ENCODE measurements at regions not wholly inside any gene's neighbourhood (a gene's known extent, or its start where the extent isn't known, plus 50 kb on each side); places are given as distances from the start of the nearest gene placed in this dataset.
"Not testable (repeated sequence)": the region's sequence is repeated elsewhere in the genome, so short reads cannot be mapped to it uniquely, and the experiment has no call there.

- intact Hi-C loops (cut with micrococcal nuclease): no loop called here
- DNase-seq (no peak), ATAC-seq (no peak)
Observed at GRCh38 chr4:29081234-29081955, 1638.8 kb upstream of the PCDH7 start.

GRCh38 chr4:29082684-29083083, 1637.5 kb upstream of the PCDH7 start:
- no peak for ATAC-seq
- intact Hi-C loops (cut with micrococcal nuclease): no loop called here
- DNase-seq: no peak

DNA sequence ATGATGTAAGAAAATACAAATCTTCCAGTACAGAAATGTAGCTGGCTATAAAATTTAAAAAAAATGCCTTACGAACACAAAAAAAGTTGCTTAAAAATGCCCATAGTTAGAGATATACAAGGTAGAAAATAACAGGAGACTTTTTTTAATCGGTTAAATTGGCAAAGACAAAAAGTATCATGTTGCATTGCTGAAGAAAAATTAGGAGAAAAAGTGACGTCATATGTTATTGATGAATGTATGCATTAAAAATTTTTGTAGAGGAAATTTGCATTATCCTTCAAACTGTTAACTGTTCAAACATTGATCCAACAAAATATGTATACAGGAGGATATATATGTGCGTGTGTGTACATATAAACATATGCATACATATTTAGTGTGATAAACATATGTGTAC, 1634.4 kb upstream of the PCDH7 start:
- intact Hi-C loops (cut with micrococcal nuclease): no loop called here
- DNase-seq: no peak
- no peak for ATAC-seq

GRCh38 chr4:29104694-29105093, 1615.5 kb upstream of the PCDH7 start:
- DNase-seq (no peak), ATAC-seq (no peak)
- intact Hi-C loops (cut with micrococcal nuclease): no loop called here

GRCh38 chr4:29113960-29114359, 1606.2 kb upstream of the PCDH7 start:
- no peak for DNase-seq
- no peak for ATAC-seq
- intact Hi-C loops (cut with micrococcal nuclease): no loop called here

GRCh38 chr4:29117231-29117722, 1602.9 kb upstream of the PCDH7 start:
- ATAC-seq; DNase-seq; intact Hi-C loops (cut with micrococcal nuclease): not testable (repeated sequence)

DNA sequence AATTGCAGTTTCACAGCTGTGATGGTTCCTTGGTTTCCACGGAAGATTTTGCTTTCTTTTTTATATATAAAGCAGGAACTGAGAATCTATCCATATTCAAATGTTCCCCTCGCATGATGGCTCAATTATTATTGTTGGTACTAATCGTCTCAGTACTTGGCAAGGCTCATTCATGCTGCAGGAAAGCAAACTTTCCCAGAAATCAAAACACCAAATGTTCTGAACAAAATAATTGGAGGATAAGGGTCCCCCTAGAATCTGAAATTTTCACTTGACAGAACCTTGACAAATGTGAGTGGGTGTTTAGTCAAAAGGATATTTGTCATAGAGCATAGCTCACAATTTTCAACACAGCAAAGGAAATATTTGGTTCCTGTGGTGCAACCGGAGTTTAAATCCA, 1598.6 kb upstream of the PCDH7 start:
- intact Hi-C loops (cut with micrococcal nuclease): no loop called here
- ATAC-seq: no peak
- no peak for DNase-seq

DNA sequence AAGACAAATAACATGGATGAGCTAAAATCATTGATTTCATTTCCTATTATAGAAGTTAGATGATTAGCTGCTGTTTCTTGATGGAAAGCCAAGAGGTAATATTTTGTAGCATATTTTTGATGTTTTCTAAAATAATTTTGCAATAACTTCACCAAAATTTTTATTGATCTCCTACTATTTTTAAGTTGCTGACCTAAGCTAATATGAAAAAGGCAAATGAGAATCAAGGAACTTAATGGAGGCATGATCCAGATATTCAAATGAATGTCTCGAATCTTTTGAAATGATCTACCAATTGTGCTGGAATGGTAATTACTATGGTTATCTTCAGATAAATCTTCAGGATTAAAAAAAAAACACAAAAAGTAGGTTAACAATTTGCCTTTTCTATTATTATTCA, 1591.4 kb upstream of the PCDH7 start:
- ATAC-seq (no peak), DNase-seq (no peak)
- intact Hi-C loops (cut with micrococcal nuclease): no loop called here

DNA sequence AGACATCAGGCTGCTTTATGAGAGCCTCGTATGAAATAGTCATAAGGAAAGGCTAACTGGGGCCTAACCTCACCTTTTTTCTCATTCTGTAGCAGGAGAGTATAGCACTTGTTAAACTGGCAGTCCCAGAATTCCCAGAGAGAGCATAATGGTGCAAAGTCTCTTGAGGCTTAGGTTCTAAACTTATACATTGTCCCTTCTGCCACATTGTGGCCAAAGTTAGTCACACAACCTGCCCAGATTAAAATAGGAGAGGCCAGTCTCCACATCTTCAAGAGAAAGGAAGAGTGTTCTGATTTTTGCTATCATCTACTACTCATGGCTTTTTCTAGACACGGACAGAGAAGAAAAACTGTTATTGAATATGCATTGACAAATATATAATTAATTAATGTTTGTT, 1588.9 kb upstream of the PCDH7 start:
- no peak for DNase-seq
- intact Hi-C loops (cut with micrococcal nuclease): no loop called here
- no peak for ATAC-seq

DNA sequence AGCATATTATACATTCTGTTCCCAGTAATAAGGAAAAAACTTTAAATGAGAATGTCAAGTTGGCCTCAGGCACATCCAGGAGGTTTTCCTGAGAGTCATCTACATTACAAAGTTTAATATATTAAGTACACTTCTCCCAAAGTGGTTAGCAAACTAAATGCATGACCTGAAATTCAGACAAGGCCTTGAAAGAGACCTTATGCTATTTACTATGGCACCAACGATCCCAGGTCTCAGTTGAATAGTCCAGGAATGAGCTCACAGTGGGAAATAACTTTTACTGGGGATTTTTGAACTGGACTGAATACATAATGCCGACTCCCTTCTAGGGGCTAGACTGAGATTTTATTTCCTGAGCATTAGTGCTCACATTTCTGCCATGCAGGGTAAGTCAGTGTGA, 1577.5 kb upstream of the PCDH7 start:
- no peak for ATAC-seq
- no peak for DNase-seq
- intact Hi-C loops (cut with micrococcal nuclease): no loop called here

- intact Hi-C loops (cut with micrococcal nuclease): no loop called here
- ATAC-seq (no peak), DNase-seq (no peak)
Observed at GRCh38 chr4:29151584-29151983, 1568.6 kb upstream of the PCDH7 start.

DNA sequence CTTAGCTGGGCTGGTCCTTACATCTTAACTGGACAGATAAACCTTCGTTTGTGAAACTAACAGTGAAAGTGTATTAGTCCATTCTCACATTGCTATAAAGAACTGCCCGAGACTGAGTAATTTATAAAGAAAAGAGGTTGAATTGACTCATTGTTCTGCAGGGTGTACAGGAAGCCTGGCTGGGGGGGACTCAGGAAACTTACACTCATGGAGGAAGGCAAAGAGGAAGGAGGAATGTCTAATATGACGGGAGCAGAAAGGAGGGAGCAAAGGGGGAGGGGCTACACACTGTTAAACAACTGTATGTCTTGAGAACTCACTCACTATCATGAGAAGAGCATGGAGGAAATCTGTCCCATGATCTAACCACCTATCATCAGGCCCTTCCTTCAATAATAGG, 1566.5 kb upstream of the PCDH7 start:
- intact Hi-C loops (cut with micrococcal nuclease): no loop called here

DNA sequence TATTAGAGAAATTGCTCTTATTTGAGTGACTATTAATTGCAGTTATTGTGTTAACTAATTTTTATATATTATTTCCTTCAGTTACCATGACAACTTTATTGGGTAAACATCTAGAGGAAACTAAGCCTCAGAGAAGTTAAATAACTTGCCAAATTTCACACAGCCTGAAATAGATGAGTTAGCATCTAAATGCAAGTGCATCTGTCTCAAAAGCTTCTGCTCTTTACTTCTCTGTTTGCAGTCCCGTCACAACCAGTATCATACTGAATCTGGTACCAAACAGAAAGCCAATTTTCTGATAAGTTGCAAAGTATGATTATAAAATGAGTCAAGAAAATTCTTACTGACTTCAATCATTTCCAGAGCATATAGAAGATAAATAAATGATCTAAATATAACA, 1544.9 kb upstream of the PCDH7 start:
- ATAC-seq (no peak), DNase-seq (no peak)
- intact Hi-C loops (cut with micrococcal nuclease): no loop called here

More for the DNA sequence above, 1566.5 kb upstream of the PCDH7 start:
- ATAC-seq (no peak), DNase-seq (no peak)

DNA sequence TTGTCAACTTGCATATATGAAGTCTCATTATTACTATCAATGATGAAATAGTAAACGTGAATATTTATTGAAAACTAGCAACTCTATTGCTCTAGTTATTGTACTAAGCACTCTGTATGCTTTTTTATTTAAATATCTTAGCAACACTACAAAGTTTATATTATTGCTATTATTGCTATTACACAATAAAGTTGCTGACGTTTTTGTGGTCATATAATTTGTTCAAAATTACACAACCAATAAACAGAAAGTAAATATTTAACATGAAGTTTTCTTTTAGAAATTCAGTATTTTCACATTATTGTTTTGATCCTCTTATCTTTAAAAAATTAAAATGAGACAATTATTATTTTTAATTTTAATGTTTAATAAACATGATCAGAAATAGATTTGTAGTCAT, 1521.1 kb upstream of the PCDH7 start:
- intact Hi-C loops (cut with micrococcal nuclease): no loop called here
- ATAC-seq (no peak), DNase-seq (no peak)

DNA sequence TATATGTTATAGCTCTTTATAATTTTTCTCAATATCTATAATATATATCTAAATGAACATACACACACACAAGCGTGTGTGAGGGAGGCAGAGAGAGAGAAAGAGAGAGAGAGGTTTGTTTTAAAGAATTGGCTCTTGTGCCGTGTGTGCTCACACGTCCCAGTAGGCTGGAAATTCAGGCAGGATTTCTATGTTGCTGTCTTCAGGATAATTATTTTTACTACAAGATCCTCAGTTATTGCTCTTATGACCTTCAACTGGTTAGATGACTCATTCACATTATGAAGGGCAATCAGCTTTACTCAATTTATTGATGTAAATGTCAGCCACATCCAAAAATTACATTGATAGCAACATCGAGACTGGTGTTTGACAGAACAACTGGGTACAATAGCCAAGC, 1520.7 kb upstream of the PCDH7 start:
- DNase-seq (no peak), ATAC-seq (no peak)
- intact Hi-C loops (cut with micrococcal nuclease): no loop called here

DNA sequence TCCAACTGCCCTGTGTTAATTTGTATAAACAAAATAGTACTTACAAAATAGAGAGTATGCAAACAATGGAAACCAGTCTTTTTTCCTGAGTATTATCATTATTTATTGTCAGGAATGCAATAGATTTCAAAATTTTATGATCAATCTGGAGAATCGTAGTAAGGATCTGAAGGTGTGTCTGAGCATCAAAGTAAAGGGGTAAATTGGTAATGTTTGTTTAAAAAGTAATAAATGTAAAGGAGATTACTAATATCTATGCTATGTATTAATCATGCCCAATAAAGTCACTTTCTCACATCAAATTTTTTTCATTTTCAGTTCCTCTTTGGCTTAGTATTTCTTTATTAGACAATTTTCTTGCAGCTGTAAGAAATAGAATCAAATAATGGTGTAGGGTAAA, 1507.1 kb upstream of the PCDH7 start:
- intact Hi-C loops (cut with micrococcal nuclease): no loop called here
- ATAC-seq (no peak), DNase-seq (no peak)

DNA sequence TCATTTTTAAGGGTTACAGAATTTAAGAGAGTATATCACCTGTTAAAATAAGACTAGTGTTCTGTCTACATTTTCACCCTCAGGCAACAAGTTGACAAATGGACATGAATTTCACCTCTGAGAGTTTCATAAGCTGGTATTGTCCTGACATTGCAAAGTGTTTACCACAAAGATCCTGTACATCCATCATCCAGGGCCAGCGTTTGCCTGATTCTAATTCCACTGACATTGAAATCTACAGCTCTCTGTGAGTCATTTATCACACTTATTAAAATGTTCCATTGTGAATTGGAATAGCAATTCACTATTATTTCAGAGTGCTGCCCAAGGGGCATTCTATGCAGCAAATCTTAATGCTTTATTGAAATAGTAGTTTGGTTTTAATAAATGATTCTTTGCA, 1499.4 kb upstream of the PCDH7 start:
- ATAC-seq (no peak), DNase-seq (no peak)
- intact Hi-C loops (cut with micrococcal nuclease): no loop called here

DNA sequence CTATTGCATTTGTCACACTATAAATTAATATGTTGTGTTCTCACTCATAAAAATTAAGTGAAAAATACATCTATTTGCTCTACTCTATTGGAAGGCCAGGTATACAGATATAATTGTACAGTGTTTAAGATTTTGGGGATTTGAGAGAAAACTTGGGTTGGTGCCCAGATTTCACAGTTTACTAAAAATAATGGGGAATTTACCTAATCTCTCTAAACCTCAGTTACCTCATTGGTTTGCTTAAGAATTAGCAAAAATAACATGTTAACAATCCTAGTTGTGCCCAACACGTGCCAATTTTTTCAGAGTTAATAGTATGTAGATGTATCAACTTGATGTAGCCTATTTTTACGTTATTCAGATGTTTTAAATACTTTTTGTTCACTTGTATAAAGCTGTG, 1495.3 kb upstream of the PCDH7 start:
- ATAC-seq (no peak), DNase-seq (no peak)
- intact Hi-C loops (cut with micrococcal nuclease): no loop called here

DNA sequence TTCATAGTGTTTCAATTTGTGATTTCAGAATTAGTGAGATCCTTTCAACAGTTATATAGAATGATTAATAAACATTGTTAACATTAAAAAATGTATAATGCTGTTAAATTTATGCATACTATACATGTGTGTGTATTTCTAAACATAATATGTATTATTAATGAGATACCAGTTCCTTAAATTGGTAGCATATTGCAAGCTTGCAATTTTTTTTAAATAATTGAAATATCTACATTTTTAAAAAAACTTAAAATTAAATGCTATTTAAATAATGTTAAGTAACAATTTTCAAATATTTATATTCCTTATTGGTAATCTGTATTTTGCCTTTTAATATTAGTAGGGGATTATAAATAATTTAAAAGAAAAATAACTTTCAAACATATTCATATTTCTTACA, 1479.5 kb upstream of the PCDH7 start:
- ATAC-seq: no peak
- intact Hi-C loops (cut with micrococcal nuclease): no loop called here
- no peak for DNase-seq

DNA sequence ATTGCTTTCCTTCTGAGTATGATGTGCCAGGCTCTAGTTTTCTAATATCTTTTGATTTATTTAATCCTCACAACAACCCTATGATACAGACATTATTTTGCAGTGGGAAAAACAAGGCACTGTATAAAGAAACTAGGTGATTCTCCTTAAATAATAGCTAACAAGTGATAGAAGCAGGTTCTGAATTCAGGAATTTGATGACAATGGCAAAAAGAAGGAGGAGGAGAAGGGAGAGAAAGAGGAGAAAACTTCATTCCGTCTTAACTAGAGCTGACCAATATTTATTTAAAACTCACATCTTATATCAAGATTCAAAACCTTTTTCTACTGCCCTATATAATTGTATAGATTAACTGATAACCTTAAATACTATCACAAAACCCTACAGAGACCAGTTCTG, 1477.1 kb upstream of the PCDH7 start:
- intact Hi-C loops (cut with micrococcal nuclease): no loop called here
- DNase-seq (no peak), ATAC-seq (no peak)

DNA sequence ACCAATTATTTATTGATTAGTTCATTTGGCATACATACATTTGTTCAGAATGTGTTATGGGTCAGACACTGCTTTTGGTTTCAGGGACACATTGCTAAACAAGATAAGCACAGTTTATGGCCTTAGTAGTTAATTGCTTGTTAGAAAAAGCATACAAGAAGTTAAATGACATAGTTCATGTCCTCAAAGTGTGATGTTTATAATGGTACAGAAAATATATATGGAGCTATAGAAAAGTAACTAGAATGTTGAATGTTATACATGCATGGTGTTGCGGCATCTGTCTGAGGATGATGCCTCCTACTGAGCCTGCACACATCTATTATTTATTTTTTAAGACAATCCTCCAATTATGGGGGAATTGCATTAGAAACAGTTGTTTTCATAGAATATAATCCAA, 1476.3 kb upstream of the PCDH7 start:
- intact Hi-C loops (cut with micrococcal nuclease): no loop called here
- ATAC-seq: no peak

DNA sequence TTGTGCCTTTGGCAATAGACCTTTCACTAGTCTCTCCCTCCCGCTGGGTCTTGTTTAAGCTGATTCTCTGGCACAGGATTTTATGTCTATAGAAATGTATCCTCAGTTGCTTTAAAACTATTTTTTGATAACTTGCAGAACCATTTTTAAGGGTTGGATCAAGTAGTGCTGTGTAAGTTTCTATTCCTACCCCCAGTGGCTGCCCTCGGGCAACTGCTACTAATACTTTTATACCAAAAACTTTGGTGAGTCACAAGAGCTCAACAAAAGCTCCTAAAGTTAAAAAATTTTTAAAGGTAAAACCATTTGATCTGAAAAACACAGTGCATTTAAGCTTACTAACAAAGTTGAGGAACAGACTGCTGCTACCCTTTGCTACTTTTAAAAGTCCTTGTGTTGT, 1460.6 kb upstream of the PCDH7 start:
- DNase-seq: no peak
- intact Hi-C loops (cut with micrococcal nuclease): no loop called here
- no peak for ATAC-seq

More for the DNA sequence above, 1476.3 kb upstream of the PCDH7 start:
- no peak for DNase-seq

Data from left ventricle myocardium superior (tissue), 1 donor.